ENCODE measurements at regions not wholly inside any gene's neighbourhood (a gene's known extent, or its start where the extent isn't known, plus 50 kb on each side); places are given as distances from the start of the nearest gene placed in this dataset.

- no peak for TF ChIP-seq ZFX (IDR thresholded peaks at IDR 0.05; ENCODE audit: borderline replicate concordance)
- TF ChIP-seq, protein P1, sequence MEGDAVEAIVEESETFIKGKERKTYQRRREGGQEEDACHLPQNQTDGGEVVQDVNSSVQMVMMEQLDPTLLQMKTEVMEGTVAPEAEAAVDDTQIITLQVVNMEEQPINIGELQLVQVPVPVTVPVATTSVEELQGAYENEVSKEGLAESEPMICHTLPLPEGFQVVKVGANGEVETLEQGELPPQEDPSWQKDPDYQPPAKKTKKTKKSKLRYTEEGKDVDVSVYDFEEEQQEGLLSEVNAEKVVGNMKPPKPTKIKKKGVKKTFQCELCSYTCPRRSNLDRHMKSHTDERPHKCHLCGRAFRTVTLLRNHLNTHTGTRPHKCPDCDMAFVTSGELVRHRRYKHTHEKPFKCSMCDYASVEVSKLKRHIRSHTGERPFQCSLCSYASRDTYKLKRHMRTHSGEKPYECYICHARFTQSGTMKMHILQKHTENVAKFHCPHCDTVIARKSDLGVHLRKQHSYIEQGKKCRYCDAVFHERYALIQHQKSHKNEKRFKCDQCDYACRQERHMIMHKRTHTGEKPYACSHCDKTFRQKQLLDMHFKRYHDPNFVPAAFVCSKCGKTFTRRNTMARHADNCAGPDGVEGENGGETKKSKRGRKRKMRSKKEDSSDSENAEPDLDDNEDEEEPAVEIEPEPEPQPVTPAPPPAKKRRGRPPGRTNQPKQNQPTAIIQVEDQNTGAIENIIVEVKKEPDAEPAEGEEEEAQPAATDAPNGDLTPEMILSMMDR (IDR thresholded peaks at IDR 0.05), result no peak
- H3K27ac ChIP-seq, result no peak overlapping the region
Observed at GRCh38 chr5:96529559-96529958, 96.5 kb upstream of the PCSK1 start.

GRCh38 chr5:96530901-96531300 lies 97.9 kb upstream of the PCSK1 start:
- H3K27ac ChIP-seq, result no peak overlapping the region
- TF ChIP-seq ZFX (IDR thresholded peaks at IDR 0.05; ENCODE audit: borderline replicate concordance), result no peak
- TF ChIP-seq, protein P1 (IDR thresholded peaks at IDR 0.05), result no peak

DNA sequence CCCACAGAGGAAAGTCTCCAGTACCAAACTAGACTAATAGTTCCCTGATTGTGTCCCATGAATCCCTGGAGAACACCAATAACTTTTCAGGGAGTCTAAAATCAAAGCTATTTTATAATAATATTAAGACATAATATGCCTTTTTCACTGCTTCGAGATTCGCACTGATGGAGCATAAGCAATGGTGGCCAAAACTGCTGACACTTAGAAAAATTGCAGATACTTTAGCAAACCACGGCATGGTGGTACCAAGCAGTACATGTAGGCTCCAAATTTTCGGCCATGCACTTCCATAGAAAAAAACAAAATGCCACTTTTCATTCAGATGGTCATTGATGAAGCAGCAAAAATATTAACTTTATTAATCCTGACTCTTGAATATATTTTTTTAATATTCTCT lies 100.3 kb upstream of the PCSK1 start:
- no peak overlapping the region for H3K27ac ChIP-seq
- TF ChIP-seq, protein P1 (IDR thresholded peaks at IDR 0.05), result no peak
- TF ChIP-seq ZFX (IDR thresholded peaks at IDR 0.05; ENCODE audit: borderline replicate concordance), result no peak

DNA sequence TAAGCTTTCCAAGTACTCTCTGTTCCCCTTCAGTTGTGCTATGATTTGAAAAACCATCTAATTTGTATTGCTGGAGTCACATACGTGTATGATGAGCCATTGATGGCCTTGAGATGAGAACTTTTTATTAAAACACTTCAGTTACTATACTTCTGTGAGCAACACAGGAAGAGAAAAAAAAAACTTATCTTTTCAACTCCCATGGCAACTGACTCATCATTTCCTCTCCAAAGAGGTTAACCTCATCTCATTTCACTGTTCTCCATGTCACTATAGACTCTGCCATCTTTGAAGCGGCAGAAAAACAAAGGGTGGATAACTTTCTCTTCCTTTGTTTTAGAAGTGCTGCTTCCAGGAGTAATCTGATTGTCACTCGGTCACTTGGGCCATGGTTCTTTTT lies 104.3 kb upstream of the PCSK1 start:
- H3K27ac ChIP-seq, result no peak overlapping the region
- TF ChIP-seq ZFX (IDR thresholded peaks at IDR 0.05; ENCODE audit: borderline replicate concordance), result no peak
- TF ChIP-seq, protein P1 (IDR thresholded peaks at IDR 0.05), result no peak

GRCh38 chr5:96538808-96539250 lies 105.8 kb upstream of the PCSK1 start:
- TF ChIP-seq, protein P1 (IDR thresholded peaks at IDR 0.05), result no peak
- no peak for TF ChIP-seq ZFX (IDR thresholded peaks at IDR 0.05; ENCODE audit: borderline replicate concordance)
- H3K27ac ChIP-seq, result no peak overlapping the region

DNA sequence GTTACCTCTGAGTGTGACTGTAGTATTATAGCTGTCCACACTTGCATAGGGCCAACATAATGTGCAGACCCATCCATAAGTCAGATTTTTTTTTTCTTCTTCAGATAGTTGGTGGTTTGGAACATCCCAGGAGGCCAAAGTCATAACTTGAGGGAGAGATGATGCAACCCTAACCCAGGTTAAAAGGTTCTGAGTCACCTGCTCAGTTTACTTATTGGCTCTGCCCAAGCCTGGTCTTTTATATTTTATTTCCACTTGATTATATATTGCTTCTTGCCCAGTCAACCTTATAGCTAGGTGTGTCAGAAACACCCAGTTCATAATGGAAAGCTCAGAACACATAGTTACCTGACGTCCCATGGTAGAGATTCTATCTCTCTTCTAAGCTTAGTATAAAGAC lies 113.1 kb upstream of the PCSK1 start:
- no peak overlapping the region for H3K27ac ChIP-seq

GRCh38 chr5:96547486-96547885 lies 114.4 kb upstream of the PCSK1 start:
- TF ChIP-seq, protein P1 (IDR thresholded peaks at IDR 0.05), result no peak
- no peak for TF ChIP-seq ZFX (IDR thresholded peaks at IDR 0.05; ENCODE audit: borderline replicate concordance)
- no peak overlapping the region for H3K27ac ChIP-seq

More for the DNA sequence above, 113.1 kb upstream of the PCSK1 start:
- no peak for TF ChIP-seq ZFX (IDR thresholded peaks at IDR 0.05; ENCODE audit: borderline replicate concordance)
- TF ChIP-seq, protein P1 (IDR thresholded peaks at IDR 0.05), result no peak
